ENCODE measurements at regions not wholly inside any gene's neighbourhood (a gene's known extent, or its start where the extent isn't known, plus 50 kb on each side); places are given as distances from the start of the nearest gene placed in this dataset.

DNA sequence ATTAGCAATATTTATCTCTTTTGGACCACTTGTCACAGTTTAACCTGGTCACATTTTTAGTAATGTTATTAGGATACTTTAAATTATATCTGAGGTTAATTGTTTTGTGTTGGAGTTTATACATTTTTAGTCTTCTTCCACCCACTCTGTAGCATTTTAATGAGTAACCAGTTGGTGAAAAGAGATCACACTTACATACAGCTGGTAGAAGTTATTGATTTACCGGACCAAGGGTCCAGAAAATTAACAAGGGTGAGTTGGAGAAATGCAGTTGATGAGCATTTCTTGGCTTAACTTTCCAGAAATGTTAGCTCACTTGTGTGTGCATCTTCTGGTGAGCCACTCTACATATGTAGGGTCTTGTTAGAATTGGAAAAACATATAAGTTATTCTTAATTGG lies 219.6 kb downstream of the GRXCR1 start:
- TF ChIP-seq POLR2AphosphoS5 (IDR thresholded peaks at IDR 0.05; ENCODE audit: borderline replicate concordance, low read depth, low read length) (no peak), EZH2 (IDR thresholded peaks at IDR 0.05) (no peak)

Measured in SK-N-MC (cell line).